Fibroblast of pulmonary artery (primary cell): ENCODE measurements at regions not wholly inside any gene's neighbourhood (a gene's known extent, or its start where the extent isn't known, plus 50 kb on each side); places are given as distances from the start of the nearest gene placed in this dataset.

ENCODE experiments used
- DNase-seq: peaks from one replicate; pipeline ENCODE4 v3.0.0-alpha.2; 2010; ENCODE audit warnings: low read depth
- H3K4me3 ChIP-seq: replicated peaks from 2 replicates; pipeline ENCODE4 v1.5.1; 2011; ENCODE audit warnings: low read depth, mild to moderate bottlenecking, control low read depth, low read length, moderate library complexity
- CTCF ChIP-seq: IDR thresholded peaks from 2 replicates; pipeline ENCODE4 v1.5.1; 2011; ENCODE audit warnings: mild to moderate bottlenecking, control low read depth, low read length, inconsistent platforms; ENCODE audit errors: missing control alignments

GRCh38 chr13:40311356-40312101 lies 354.9 kb downstream of the FOXO1 start:
- TF ChIP-seq CTCF = no peak
- DNase-seq = no peak
- no peak overlapping the region for H3K4me3 ChIP-seq

GRCh38 chr13:40313269-40314200 lies 352.9 kb downstream of the FOXO1 start:
- H3K4me3 ChIP-seq = no peak overlapping the region
- DNase-seq = peak; percentile 89
- no peak for TF ChIP-seq CTCF

- no peak overlapping the region for H3K4me3 ChIP-seq
- peak; percentile 62 for DNase-seq
- TF ChIP-seq CTCF = no peak
Observed at GRCh38 chr13:40315416-40316064, 350.9 kb downstream of the FOXO1 start.

- TF ChIP-seq CTCF = no peak
- no peak for DNase-seq
- no peak overlapping the region for H3K4me3 ChIP-seq
Observed at GRCh38 chr13:40316301-40316700, 350.1 kb downstream of the FOXO1 start.

GRCh38 chr13:40317980-40318327 lies 348.5 kb downstream of the FOXO1 start:
- no peak for DNase-seq
- TF ChIP-seq CTCF = no peak
- no peak overlapping the region for H3K4me3 ChIP-seq

GRCh38 chr13:40318366-40318765 lies 348.1 kb downstream of the FOXO1 start:
- TF ChIP-seq CTCF = no peak
- no peak overlapping the region for H3K4me3 ChIP-seq
- DNase-seq = peak; percentile 34
